Fibroblast of mammary gland (primary cell): ENCODE measurements at regions not wholly inside any gene's neighbourhood (a gene's known extent, or its start where the extent isn't known, plus 50 kb on each side); places are given as distances from the start of the nearest gene placed in this dataset.

Source experiments
- DNase-seq: peaks from one replicate; pipeline ENCODE4 v3.0.0-alpha.2; 2010; ENCODE audit warnings: low read depth
- H3K4me3 ChIP-seq: 2 replicates; pipeline ENCODE4 v1.5.1; 2011; ENCODE audit warnings: low read depth, mild to moderate bottlenecking, low read length, moderate library complexity; ENCODE audit not compliant: control insufficient read depth
- TF ChIP-seq, protein P1 (sequence below): conservative IDR thresholded peaks from 2 replicates; pipeline ENCODE4 v1.5.1; 2011; ENCODE audit warnings: low read depth, low read length, inconsistent platforms; ENCODE audit not compliant: control insufficient read depth, insufficient read depth

- TF ChIP-seq, protein P1, sequence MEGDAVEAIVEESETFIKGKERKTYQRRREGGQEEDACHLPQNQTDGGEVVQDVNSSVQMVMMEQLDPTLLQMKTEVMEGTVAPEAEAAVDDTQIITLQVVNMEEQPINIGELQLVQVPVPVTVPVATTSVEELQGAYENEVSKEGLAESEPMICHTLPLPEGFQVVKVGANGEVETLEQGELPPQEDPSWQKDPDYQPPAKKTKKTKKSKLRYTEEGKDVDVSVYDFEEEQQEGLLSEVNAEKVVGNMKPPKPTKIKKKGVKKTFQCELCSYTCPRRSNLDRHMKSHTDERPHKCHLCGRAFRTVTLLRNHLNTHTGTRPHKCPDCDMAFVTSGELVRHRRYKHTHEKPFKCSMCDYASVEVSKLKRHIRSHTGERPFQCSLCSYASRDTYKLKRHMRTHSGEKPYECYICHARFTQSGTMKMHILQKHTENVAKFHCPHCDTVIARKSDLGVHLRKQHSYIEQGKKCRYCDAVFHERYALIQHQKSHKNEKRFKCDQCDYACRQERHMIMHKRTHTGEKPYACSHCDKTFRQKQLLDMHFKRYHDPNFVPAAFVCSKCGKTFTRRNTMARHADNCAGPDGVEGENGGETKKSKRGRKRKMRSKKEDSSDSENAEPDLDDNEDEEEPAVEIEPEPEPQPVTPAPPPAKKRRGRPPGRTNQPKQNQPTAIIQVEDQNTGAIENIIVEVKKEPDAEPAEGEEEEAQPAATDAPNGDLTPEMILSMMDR, result no peak
- no peak overlapping the region for H3K4me3 ChIP-seq
- DNase-seq, result no peak
Measured at GRCh38 chr18:22355598-22355997, 62.1 kb downstream of the CTAGE1 start.

DNA sequence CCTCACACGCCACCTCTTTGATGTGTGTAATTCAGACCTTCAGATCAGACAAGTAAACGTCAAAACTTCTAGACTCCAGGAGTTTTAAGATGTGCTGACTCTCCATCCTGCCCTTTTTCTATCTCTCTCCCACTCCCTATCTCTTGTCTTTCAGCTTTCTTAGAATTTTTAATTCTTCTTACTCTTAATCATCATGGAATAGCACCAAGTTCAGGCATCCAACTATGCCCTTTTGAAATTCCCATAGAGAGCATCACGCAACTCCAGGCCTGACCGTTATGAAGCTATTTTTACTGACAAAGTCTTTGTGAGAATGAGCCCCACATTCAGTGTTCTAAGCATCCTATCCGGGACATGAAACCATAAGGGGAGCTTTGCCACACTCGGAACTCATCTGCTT is 62.6 kb downstream of the CTAGE1 start:
- TF ChIP-seq, protein P1, result no peak

GRCh38 chr18:22349966-22350365 is 67.7 kb downstream of the CTAGE1 start:
- TF ChIP-seq, protein P1, result no peak
- no peak overlapping the region for H3K4me3 ChIP-seq
- DNase-seq, result no peak

More for the DNA sequence above, 62.6 kb downstream of the CTAGE1 start:
- DNase-seq, result no peak
- H3K4me3 ChIP-seq, result no peak overlapping the region

DNA sequence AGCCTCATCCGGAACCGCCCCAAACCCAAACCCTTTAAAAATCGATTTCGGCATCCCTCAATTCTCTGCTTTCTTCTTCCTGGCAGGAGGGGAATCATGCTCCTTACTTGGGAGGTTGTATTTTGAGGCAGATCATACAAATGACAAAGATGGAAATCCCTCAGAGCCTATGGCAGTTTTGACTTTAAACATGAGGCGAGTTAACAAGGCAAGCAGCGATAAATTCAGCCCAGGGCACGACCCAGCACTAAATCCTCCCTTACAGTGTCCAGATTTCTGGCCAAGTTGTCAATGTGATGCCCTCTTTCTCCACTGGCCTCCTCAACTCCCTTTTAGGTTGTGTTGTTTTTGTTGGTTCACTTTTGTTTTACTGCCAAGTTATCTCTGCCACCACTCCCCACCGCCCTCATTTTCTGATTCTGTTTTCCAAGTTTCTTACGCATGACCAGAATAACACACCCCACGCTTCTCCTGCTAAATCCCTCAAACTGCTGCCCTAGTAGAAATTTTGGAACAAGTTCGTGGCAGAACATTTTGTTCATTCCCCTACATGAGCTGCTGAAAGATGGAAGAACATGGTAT is 68.3 kb downstream of the CTAGE1 start:
- DNase-seq, result no peak
- no peak overlapping the region for H3K4me3 ChIP-seq
- TF ChIP-seq, protein P1, result no peak

DNA sequence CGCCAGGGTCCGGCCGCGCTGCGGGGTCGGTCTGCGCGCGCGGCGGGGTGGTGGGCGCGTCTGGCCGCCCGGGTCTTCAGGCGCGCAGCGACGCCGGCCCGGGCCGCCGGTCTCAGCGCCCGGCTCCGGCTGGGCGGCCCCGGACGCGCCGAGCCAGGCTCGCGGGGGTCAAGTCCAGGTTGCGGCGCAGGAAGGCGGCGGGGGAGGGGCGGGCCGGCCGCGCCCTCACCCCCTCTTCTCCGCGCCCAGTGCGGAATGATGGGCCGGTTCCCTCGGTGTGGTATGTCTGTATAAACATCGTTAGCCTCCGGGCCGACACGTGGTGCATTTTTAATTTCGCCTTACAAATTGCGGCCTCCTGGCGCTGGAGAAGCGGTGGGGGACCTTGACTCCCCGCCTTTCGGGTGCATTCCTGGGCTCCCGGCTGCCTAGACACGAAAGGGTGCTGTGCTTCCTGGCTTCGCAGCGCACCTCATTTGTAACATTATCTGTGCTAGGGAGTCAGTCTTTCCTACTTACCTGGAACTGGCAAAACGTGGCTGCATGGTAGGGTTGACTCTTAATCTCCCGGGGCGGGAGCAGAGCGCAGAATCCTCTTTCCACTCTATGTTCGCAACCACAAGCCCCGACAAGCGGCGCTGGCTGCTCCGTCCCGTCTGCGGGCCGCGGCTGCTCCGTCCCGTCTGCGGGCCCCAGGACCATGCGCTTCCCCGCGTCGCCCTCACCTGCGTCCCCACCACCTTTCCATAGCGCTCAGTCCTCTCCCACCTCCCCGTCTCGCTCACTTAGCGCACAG is 69.0 kb downstream of the CTAGE1 start:
- TF ChIP-seq, protein P1, result no peak
- H3K4me3 ChIP-seq, result peak overlapping the region; percentile 46
- DNase-seq, result no peak

- TF ChIP-seq, protein P1, result no peak
- no peak for DNase-seq
Measured at GRCh38 chr18:22347606-22348511, 69.9 kb downstream of the CTAGE1 start.

More at GRCh38 chr18:22347606-22348511, 69.9 kb downstream of the CTAGE1 start:
- peak overlapping the region; percentile 31 for H3K4me3 ChIP-seq
